Fibroblast of lung (primary cell): ENCODE measurements at regions not wholly inside any gene's neighbourhood (a gene's known extent, or its start where the extent isn't known, plus 50 kb on each side); places are given as distances from the start of the nearest gene placed in this dataset.

ENCODE experiments used
- DNase-seq, 2 donors: peaks; one replicate each; pipeline versions ENCODE4 v3.0.0 to v3.0.0-alpha.2; 2010; ENCODE audit warnings: low read depth in 2 of 2
- H2AFZ ChIP-seq: 2 replicates; pipeline ENCODE4 v1.5.1; 2012; ENCODE audit warnings: low read length, control low read depth, inconsistent platforms
- H3K27ac ChIP-seq: 2 replicates; pipeline ENCODE4 v1.5.1; 2011; ENCODE audit warnings: low read length, control low read depth; ENCODE audit not compliant: insufficient read depth
- H3K27me3 ChIP-seq: 2 replicates; pipeline ENCODE4 v1.5.1; 2011; ENCODE audit warnings: mild to moderate bottlenecking, low read length; ENCODE audit not compliant: control insufficient read depth, insufficient read depth
- H3K36me3 ChIP-seq: 2 replicates; pipeline ENCODE4 v1.5.1; 2011; ENCODE audit warnings: low read length; ENCODE audit not compliant: control insufficient read depth, insufficient read depth
- H3K4me1 ChIP-seq: 2 replicates; pipeline ENCODE4 v1.5.1; 2011; ENCODE audit warnings: low read length; ENCODE audit not compliant: control insufficient read depth, insufficient read depth; ENCODE audit errors: extremely low read depth
- H3K4me2 ChIP-seq: 2 replicates; pipeline ENCODE4 v1.5.1; 2011; ENCODE audit warnings: low read length, control low read depth; ENCODE audit not compliant: insufficient read depth; ENCODE audit errors: extremely low read depth
- H3K4me3 ChIP-seq, 4 experiments: fragments of 200-600 bp in 1 of 4; sonication (generic) in 1 of 4; replicated peaks in 1 of 4; 2 replicates each; pipeline ENCODE4 v1.5.1; 2011 to 2016; ENCODE audit warnings: low read length in 4 of 4, low read depth in 3 of 4, mild to moderate bottlenecking in 3 of 4, control low read depth in 2 of 4, inconsistent platforms in 1 of 4, mixed read lengths in 1 of 4; ENCODE audit not compliant: insufficient read depth in 1 of 4; ENCODE audit errors: control extremely low read depth in 1 of 4
- H3K79me2 ChIP-seq: 2 replicates; pipeline ENCODE4 v1.5.1; 2012; ENCODE audit warnings: mild to moderate bottlenecking, low read length, inconsistent platforms; ENCODE audit not compliant: control insufficient read depth, insufficient read depth
- H3K9ac ChIP-seq: 2 replicates; pipeline ENCODE4 v1.5.1; 2011; ENCODE audit warnings: mild to moderate bottlenecking, low read length, control low read depth; ENCODE audit not compliant: insufficient read depth
- H3K9me3 ChIP-seq: 2 replicates; pipeline ENCODE4 v1.5.1; 2012; ENCODE audit warnings: low read depth, low read length; ENCODE audit not compliant: control insufficient read depth, insufficient read depth
- H4K20me1 ChIP-seq: 2 replicates; pipeline ENCODE4 v1.5.1; 2011; ENCODE audit warnings: low read length; ENCODE audit not compliant: control insufficient read depth, insufficient read depth; ENCODE audit errors: extremely low read depth
- EZH2 ChIP-seq: IDR thresholded peaks from 2 replicates; pipeline ENCODE4 v1.5.1; 2012; ENCODE audit warnings: low read length, control low read depth, mild to moderate bottlenecking; ENCODE audit errors: missing control alignments
- TF ChIP-seq, protein P1 (sequence below), 2 donors: IDR thresholded peaks in 1 of 2; conservative IDR thresholded peaks in 1 of 2; 1 replicate in 1 of 2; 2 replicates in 1 of 2; pipeline ENCODE4 v1.5.1; 2011 to 2012; ENCODE audit warnings: low read length in 2 of 2, control low read depth in 1 of 2, inconsistent platforms in 1 of 2, low read depth in 1 of 2, mild to moderate bottlenecking in 1 of 2

GRCh38 chr10:128587689-128588088, 461.5 kb upstream of the MKI67 start:
- H3K4me2 ChIP-seq, result no peak overlapping the region
- H2AFZ ChIP-seq, result no peak overlapping the region
- H3K4me1 ChIP-seq, result no peaks in the 10 kb centered on the region
- H3K9me3 ChIP-seq, result no peaks in the 10 kb centered on the region
- no peak overlapping the region for H3K9ac ChIP-seq
- H4K20me1 ChIP-seq, result no peaks in the 10 kb centered on the region
- H3K27ac ChIP-seq, result no peak overlapping the region
- H3K4me3 ChIP-seq, result no peak overlapping the region
- TF ChIP-seq EZH2, result no peak
- TF ChIP-seq, protein P1, sequence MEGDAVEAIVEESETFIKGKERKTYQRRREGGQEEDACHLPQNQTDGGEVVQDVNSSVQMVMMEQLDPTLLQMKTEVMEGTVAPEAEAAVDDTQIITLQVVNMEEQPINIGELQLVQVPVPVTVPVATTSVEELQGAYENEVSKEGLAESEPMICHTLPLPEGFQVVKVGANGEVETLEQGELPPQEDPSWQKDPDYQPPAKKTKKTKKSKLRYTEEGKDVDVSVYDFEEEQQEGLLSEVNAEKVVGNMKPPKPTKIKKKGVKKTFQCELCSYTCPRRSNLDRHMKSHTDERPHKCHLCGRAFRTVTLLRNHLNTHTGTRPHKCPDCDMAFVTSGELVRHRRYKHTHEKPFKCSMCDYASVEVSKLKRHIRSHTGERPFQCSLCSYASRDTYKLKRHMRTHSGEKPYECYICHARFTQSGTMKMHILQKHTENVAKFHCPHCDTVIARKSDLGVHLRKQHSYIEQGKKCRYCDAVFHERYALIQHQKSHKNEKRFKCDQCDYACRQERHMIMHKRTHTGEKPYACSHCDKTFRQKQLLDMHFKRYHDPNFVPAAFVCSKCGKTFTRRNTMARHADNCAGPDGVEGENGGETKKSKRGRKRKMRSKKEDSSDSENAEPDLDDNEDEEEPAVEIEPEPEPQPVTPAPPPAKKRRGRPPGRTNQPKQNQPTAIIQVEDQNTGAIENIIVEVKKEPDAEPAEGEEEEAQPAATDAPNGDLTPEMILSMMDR (conservative IDR thresholded peaks at IDR 0.05 in 1 of 2, IDR thresholded peaks at IDR 0.05 in 1 of 2; ENCODE audit: low read depth in 1 of 2, low read length in 2 of 2), result no peak
- H3K27me3 ChIP-seq, result no peaks in the 10 kb centered on the region
- H3K36me3 ChIP-seq, result no peaks in the 10 kb centered on the region
- H3K79me2 ChIP-seq, result no peaks in the 10 kb centered on the region
- no peak for DNase-seq

DNA sequence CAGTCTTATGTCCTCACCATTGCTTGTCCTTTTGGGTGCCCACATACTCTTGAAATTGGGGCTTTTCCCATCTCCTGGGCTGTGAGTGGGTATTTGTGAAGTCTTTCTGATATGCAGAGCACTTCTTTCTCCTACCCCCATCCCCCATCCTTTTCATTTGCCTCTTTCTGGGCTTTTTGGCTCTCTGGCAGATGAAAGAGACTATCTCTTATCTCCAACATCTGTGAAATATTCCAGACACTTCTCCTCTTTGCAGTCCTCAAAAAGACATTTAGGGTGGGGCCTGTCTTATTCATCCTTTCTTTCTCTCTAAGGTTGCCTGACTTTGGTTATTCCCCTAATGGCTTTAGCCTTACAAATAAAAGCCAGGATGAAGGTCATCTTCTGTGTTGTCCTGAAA, 462.2 kb upstream of the MKI67 start:
- no peak overlapping the region for H3K4me3 ChIP-seq
- H3K27me3 ChIP-seq, result no peaks in the 10 kb centered on the region
- H3K27ac ChIP-seq, result no peak overlapping the region
- no peaks in the 10 kb centered on the region for H3K36me3 ChIP-seq
- no peak overlapping the region for H3K4me2 ChIP-seq
- H3K9ac ChIP-seq, result no peak overlapping the region
- H4K20me1 ChIP-seq, result no peaks in the 10 kb centered on the region
- no peaks in the 10 kb centered on the region for H3K79me2 ChIP-seq
- no peaks in the 10 kb centered on the region for H3K9me3 ChIP-seq
- TF ChIP-seq, protein P1 (conservative IDR thresholded peaks at IDR 0.05 in 1 of 2, IDR thresholded peaks at IDR 0.05 in 1 of 2; ENCODE audit: low read depth in 1 of 2, low read length in 2 of 2), result no peak
- no peak for TF ChIP-seq EZH2
- DNase-seq, result no peak
- H2AFZ ChIP-seq, result no peak overlapping the region
- H3K4me1 ChIP-seq, result no peaks in the 10 kb centered on the region

DNA sequence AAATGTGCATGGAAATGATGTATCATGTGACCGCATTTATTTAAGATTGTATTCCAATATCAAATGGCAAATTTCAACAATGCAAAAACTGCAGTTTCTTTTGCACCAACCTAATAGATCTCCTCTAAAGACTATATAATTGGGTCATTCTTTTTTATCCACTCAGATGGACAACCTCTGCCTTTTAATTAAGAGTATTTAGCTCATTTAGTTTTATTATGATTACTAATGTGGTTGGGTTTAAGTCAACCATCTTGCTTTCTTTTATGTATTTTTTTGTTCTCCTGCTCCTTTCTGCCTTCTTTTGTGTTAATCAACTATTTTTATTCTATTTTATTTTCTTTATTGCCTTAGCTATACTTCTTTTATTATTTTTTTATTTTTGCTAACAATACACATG, 468.5 kb upstream of the MKI67 start:
- H3K4me1 ChIP-seq, result no peaks in the 10 kb centered on the region
- H3K4me2 ChIP-seq, result no peak overlapping the region
- H3K4me3 ChIP-seq, result no peak overlapping the region
- no peak overlapping the region for H2AFZ ChIP-seq
- no peak overlapping the region for H3K27ac ChIP-seq
- no peak for DNase-seq
- no peak overlapping the region for H3K9ac ChIP-seq
- no peak for TF ChIP-seq EZH2
- TF ChIP-seq, protein P1 (conservative IDR thresholded peaks at IDR 0.05 in 1 of 2, IDR thresholded peaks at IDR 0.05 in 1 of 2; ENCODE audit: low read depth in 1 of 2, low read length in 2 of 2), result no peak
- no peaks in the 10 kb centered on the region for H3K9me3 ChIP-seq
- no peaks in the 10 kb centered on the region for H3K79me2 ChIP-seq
- no peaks in the 10 kb centered on the region for H3K36me3 ChIP-seq
- H3K27me3 ChIP-seq, result no peaks in the 10 kb centered on the region
- no peaks in the 10 kb centered on the region for H4K20me1 ChIP-seq
